GM12875 (cell line): ENCODE measurements at regions not wholly inside any gene's neighbourhood (a gene's known extent, or its start where the extent isn't known, plus 50 kb on each side); places are given as distances from the start of the nearest gene placed in this dataset.

Experiments used
- H3K4me3 ChIP-seq: one replicate; pipeline ENCODE4 v1.5.1; 2011; ENCODE audit warnings: low read depth, low read length, control low read depth
- TF ChIP-seq, protein P1 (sequence below): IDR thresholded peaks from 2 replicates; pipeline ENCODE4 v1.5.1; 2011; ENCODE audit warnings: low read depth, mild to moderate bottlenecking, control low read depth, inconsistent platforms, low read length, moderate library complexity, borderline replicate concordance; ENCODE audit not compliant: insufficient read depth

DNA sequence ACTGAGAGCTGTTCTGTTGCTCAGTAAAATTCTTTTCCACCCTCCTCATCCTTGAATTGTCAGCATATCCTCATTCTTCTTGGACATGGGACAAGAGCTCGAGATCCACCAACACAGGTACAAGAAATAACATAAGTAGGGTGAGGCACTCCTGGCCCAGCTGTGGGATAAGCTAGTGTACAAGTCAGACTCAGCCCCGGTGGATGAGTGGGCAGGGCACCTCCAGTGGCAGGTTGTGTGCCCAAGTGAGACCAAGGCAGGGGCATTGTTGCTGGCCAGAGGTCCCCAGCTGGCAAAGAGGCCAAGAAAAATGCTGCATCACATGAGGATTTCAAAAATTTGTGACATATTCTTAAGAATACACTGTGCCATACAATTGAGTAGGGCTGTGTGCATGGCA, 402.0 kb upstream of the ZWINT start:
- TF ChIP-seq, protein P1, sequence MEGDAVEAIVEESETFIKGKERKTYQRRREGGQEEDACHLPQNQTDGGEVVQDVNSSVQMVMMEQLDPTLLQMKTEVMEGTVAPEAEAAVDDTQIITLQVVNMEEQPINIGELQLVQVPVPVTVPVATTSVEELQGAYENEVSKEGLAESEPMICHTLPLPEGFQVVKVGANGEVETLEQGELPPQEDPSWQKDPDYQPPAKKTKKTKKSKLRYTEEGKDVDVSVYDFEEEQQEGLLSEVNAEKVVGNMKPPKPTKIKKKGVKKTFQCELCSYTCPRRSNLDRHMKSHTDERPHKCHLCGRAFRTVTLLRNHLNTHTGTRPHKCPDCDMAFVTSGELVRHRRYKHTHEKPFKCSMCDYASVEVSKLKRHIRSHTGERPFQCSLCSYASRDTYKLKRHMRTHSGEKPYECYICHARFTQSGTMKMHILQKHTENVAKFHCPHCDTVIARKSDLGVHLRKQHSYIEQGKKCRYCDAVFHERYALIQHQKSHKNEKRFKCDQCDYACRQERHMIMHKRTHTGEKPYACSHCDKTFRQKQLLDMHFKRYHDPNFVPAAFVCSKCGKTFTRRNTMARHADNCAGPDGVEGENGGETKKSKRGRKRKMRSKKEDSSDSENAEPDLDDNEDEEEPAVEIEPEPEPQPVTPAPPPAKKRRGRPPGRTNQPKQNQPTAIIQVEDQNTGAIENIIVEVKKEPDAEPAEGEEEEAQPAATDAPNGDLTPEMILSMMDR = no peak
- H3K4me3 ChIP-seq = no peak overlapping the region

DNA sequence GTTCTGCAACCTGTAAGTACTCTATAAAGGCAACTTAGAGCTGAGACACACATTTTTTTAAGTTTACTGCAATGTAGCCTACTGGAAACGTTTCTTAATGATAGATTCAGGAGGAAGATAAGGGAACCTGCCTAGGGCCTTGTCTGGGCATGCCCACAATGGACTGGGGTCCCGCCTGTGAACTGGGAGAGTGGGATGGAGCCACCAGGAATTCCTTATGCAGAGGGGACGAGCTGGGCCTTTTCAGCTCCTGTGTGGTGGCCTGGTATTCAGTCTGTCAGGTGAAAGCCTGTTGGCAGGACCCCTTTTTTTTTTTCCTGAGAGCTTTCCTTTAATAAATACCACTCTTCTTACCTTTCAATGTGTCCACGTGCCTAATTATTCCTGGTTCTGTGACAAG, 384.4 kb upstream of the ZWINT start:
- TF ChIP-seq, protein P1 = no peak
- no peak overlapping the region for H3K4me3 ChIP-seq

DNA sequence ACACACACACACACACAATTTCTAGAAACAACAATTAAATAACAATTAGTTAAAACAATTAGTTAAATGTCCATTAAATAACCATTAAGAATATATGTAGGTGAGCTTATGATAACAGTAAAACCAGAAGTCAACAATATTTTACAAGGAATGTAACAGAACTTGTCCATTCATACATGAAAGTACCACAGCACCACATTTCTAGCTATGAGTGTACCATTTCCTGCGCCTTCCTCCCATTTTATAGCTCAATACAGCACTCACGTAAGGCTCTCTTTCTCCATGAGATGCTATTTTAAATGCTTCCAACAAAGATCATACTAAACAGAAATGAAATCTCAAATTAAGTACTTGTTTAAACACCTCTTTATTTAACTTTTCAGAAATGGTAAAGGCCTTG, 367.3 kb upstream of the ZWINT start:
- TF ChIP-seq, protein P1 = no peak
- no peak overlapping the region for H3K4me3 ChIP-seq

DNA sequence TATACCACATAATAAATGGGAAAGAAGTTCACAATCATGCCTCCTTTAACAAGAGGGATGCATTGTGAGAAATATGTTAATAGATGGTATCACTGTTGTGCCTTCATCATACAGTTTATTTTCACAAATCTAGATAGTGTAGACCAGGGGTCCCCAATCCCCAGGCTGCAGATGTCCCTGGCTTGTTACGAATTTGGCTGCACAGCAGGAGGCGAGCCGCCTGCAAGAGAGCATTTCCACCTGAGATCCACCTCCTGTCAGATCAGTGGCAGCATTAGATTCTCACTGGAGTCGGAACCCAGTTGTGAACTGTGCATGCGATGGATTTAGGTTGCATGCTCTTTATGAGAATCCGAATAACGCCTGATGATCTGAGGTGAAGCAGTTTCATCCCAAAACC, 361.9 kb upstream of the ZWINT start:
- TF ChIP-seq, protein P1 = no peak
- no peak overlapping the region for H3K4me3 ChIP-seq

DNA sequence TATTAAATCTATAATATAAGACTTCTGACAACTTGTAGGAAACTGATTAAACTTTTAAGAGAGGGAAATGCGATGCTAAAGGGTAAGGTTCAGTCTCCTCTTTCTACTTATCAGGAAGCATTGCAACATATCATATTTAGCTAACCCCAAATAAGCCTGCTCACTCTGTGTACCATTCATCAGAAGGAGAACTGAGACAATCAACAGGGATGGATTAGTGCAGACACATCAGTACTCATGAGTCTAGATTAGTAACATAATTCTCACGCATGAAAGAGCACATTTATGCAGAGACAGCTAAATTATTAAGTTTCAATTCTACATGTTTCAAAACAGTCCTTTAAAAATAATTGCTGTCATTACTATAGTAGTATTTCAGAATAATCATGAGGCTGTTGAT, 354.2 kb upstream of the ZWINT start:
- TF ChIP-seq, protein P1 = no peak
- H3K4me3 ChIP-seq = no peak overlapping the region

DNA sequence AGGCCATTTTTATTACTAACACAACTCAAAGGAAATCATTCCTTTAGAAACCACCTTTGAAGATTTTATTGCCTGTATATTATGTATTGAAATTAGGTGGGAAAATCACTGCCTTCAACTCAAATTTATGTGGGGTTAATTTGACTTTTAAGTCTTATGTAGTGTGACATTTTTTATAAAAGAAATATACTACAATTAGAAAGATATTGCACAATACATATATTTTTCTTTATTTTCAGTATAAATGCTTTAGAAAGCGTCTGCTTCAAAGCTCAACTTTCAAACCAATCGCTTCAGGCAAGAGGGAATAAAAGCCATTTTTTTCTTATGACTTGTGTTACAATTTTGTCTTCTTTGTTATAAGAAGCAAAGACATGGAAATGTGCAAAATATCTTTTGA, 337.4 kb upstream of the ZWINT start:
- TF ChIP-seq, protein P1 = no peak
- H3K4me3 ChIP-seq = no peak overlapping the region

DNA sequence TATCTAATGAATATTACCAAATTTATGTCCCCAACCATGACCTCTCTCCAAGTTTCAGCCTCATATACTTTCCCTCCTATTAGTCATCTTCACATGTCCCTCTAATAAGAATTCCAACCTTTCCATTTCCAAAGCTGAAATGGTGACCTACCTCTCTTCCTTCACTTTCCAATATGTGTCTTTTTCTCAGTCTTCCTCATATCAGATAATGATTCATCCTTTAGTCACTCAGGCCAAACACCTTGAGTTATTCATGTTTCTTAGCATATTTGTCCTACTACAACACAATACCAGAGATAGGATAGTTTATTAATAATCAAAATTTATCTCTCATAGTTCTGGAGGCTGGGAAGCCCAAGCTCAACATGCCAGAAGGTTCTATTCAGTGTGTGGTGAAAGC, 318.5 kb upstream of the ZWINT start:
- H3K4me3 ChIP-seq = no peak overlapping the region
- TF ChIP-seq, protein P1 = no peak
